Esophagus squamous epithelium (tissue), 5 donors: ENCODE measurements at regions not wholly inside any gene's neighbourhood (a gene's known extent, or its start where the extent isn't known, plus 50 kb on each side); places are given as distances from the start of the nearest gene placed in this dataset.

ENCODE experiments used
- DNase-seq: peaks from one replicate; lab custom pipeline; 2025; lab: John Stamatoyannopoulos, UW
- H3K27ac ChIP-seq, 4 donors: fragments of 200-600 bp; sonication (generic); one replicate each; pipeline ENCODE4 v1.5.1; 2016 to 2019; ENCODE audit warnings: mild to moderate bottlenecking in 1 of 4
- H3K27me3 ChIP-seq, 4 donors: fragments of 200-600 bp; sonication (generic); 1 replicate in 3 of 4; 2 replicates in 1 of 4; pipeline versions ENCODE4 v1.5.1 to v1.6.0; 2017 to 2021; ENCODE audit warnings: antibody characterized with exemption in 1 of 4
- H3K36me3 ChIP-seq, 3 donors: fragments of 200-600 bp; sonication (generic); one replicate each; pipeline ENCODE4 v1.5.1; 2016 to 2019
- H3K4me1 ChIP-seq, 3 donors: fragments of 200-600 bp; sonication (generic); one replicate each; pipeline ENCODE4 v1.5.1; 2017 to 2019
- H3K4me3 ChIP-seq, 4 donors: fragments of 200-600 bp; sonication (generic); 1 replicate in 3 of 4; 2 replicates in 1 of 4; pipeline ENCODE4 v1.5.1; 2016 to 2019; ENCODE audit warnings: mild to moderate bottlenecking in 2 of 4, moderate library complexity in 1 of 4
- H3K9me3 ChIP-seq, 3 donors: fragments of 200-600 bp; sonication (generic); one replicate each; pipeline ENCODE4 v1.5.1; 2016 to 2019
- POLR2A ChIP-seq, 4 donors: fragments of 450-650 bp; IDR thresholded peaks; one replicate each; pipeline ENCODE4 v1.6.1; 2017; ENCODE audit warnings: antibody characterized with exemption in 4 of 4, mild to moderate bottlenecking in 4 of 4, moderate library complexity in 3 of 4
- WGBS, 2 donors: methylation state at CpG; one replicate each; pipeline ENCODE4 v1.1.5; 2018; 5-methylcytosine and 5-hydroxymethylcytosine counted together
- intact Hi-C: fragments of 100-400 bp; cut with DNase I; formaldehyde crosslinking; loops from one replicate; pipeline ENCODE4 v1.15.0; 2022
- TF ChIP-seq, protein P1 (sequence below), 6 experiments: fragments of 450-650 bp in 4 of 6; fragments of 200-600 bp in 2 of 6; sonication (generic) in 2 of 6; IDR thresholded peaks; one replicate each; pipeline ENCODE4 v1.5.1; 2016 to 2019; ENCODE audit warnings: antibody characterized with exemption in 6 of 6, mild to moderate bottlenecking in 4 of 6, moderate library complexity in 4 of 6
- donor health status: DM: yes; HTN: yes; CAD: no.

DNA sequence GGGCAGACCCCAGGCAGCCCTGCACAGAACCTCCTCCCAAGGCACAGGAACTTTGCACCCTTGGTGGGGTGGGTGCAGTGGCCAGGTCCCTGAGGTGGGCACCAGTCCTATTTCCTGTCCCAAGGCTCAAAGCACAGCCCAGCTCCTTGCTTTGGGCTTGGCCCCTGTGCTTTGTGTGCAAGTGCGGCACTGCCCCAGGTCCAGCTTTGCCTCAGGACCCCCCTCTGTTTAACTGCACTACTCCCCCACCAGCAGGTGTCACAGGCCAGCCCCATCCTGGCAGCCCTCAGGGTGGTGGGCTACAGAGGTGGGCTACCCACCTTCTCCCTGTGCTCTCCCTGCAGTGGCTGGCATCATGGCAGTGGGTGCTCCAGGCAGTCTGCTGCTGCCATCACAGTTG lies 2469.0 kb downstream of the PCDH7 start:
- TF ChIP-seq POLR2A (IDR thresholded peaks at IDR 0.05), result no peak
- TF ChIP-seq, protein P1, sequence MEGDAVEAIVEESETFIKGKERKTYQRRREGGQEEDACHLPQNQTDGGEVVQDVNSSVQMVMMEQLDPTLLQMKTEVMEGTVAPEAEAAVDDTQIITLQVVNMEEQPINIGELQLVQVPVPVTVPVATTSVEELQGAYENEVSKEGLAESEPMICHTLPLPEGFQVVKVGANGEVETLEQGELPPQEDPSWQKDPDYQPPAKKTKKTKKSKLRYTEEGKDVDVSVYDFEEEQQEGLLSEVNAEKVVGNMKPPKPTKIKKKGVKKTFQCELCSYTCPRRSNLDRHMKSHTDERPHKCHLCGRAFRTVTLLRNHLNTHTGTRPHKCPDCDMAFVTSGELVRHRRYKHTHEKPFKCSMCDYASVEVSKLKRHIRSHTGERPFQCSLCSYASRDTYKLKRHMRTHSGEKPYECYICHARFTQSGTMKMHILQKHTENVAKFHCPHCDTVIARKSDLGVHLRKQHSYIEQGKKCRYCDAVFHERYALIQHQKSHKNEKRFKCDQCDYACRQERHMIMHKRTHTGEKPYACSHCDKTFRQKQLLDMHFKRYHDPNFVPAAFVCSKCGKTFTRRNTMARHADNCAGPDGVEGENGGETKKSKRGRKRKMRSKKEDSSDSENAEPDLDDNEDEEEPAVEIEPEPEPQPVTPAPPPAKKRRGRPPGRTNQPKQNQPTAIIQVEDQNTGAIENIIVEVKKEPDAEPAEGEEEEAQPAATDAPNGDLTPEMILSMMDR (IDR thresholded peaks at IDR 0.05), result no peak
- no peak for DNase-seq
- WGBS, 2 donors, result 100% methylated on average over 1 of the region's 1 CpG; no CpG with 5 or more reads in 1 of the 2 donors
- no peak overlapping the region for H3K4me3 ChIP-seq
- H3K9me3 ChIP-seq, result no peaks in the 10 kb centered on the region
- intact Hi-C loops, result no loop called here
- H3K27ac ChIP-seq, result no peak overlapping the region
- no peaks in the 10 kb centered on the region for H3K27me3 ChIP-seq
- no peaks in the 10 kb centered on the region for H3K4me1 ChIP-seq
- H3K36me3 ChIP-seq, result no peaks in the 10 kb centered on the region

DNA sequence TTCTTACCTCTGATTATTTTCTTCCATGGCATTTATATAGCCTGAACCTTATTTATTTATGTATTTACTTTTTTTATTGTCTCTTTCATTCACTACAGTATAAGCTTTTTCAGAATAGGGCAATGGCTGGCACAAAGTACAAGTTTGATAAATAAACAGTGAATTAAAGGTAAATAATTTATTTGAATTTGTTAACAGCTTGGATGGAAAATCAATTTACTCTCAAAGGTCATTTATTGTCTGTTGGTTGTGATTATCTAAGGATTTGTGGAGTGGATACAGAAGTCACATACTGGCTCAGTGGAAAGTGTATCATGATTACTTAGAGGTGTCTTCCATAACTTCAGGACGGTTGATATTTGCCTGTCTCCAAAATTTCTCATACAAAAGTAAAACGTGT lies 2472.9 kb downstream of the PCDH7 start:
- DNase-seq, result no peak
- H3K27ac ChIP-seq, result no peak overlapping the region
- H3K4me1 ChIP-seq, result no peaks in the 10 kb centered on the region
- no peaks in the 10 kb centered on the region for H3K27me3 ChIP-seq
- H3K9me3 ChIP-seq, result no peaks in the 10 kb centered on the region
- H3K36me3 ChIP-seq, result no peaks in the 10 kb centered on the region
- 69 to 70% methylated on average over 2 of the region's 2 CpGs for WGBS, 2 donors
- no peak overlapping the region for H3K4me3 ChIP-seq
- intact Hi-C loops, result no loop called here
- TF ChIP-seq POLR2A (IDR thresholded peaks at IDR 0.05), result no peak
- TF ChIP-seq, protein P1 (IDR thresholded peaks at IDR 0.05), result no peak

DNA sequence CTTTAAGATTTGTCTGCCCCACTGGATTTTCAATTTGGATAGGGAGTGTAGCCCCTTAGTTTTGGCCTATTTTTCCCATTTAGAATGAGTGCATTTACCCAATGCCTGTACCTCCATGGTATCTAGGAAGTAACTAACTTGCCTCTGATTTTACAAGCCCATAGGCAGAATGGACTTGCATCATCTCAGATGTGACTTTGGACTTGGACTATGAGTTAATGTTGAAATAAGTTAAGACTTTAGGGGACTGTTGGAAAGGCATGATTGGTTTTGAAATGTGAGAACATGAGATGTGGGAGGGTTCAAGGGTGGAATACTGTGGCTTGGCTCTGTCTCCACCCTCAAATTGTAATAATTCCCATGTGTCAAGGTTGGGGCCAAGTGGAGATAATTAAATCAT lies 2480.2 kb downstream of the PCDH7 start:
- Histone ChIP-seq H3K36me3 (no peaks in the 10 kb centered on the region), H3K9me3 (peaks cover 0 to 6% (median 0%) of the 10 kb centered on the region in 3 donors), H3K27ac (no peak overlapping the region), H3K4me1 (no peaks in the 10 kb centered on the region), H3K27me3 (no peaks in the 10 kb centered on the region), H3K4me3 (no peak overlapping the region)
- intact Hi-C loops, result no loop called here
- no peak for TF ChIP-seq POLR2A (IDR thresholded peaks at IDR 0.05)
- TF ChIP-seq, protein P1 (IDR thresholded peaks at IDR 0.05), result no peak
- DNase-seq, result no peak

DNA sequence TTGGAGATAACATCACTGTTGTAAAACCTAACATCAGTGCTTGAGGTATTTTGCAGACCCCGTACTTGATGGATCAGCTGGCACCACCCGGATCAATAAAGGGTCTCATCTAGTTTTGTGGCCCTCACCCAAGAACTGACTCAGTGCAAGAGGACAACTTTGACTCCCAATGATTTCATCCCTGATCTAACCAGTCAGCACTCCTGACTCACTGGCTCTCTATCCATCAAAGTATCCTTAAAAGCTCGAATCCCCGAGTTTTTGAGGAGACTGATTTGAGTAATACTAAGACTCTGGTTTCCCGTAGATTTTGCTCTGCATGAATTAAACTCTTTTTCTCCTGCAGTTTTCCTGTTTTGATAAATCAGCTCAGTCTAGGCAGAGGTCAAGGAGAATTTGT lies 2498.1 kb downstream of the PCDH7 start:
- intact Hi-C loops, result no loop called here
- 58 to 61% methylated on average over 5 of the region's 5 CpGs for WGBS, 2 donors
- no peak overlapping the region for H3K27ac ChIP-seq
- H3K4me1 ChIP-seq, result no peaks in the 10 kb centered on the region
- no peaks in the 10 kb centered on the region for H3K9me3 ChIP-seq
- no peaks in the 10 kb centered on the region for H3K27me3 ChIP-seq
- no peak for DNase-seq
- TF ChIP-seq POLR2A (IDR thresholded peaks at IDR 0.05), result no peak
- TF ChIP-seq, protein P1 (IDR thresholded peaks at IDR 0.05), result no peak
- no peak overlapping the region for H3K4me3 ChIP-seq
- H3K36me3 ChIP-seq, result no peaks in the 10 kb centered on the region

DNA sequence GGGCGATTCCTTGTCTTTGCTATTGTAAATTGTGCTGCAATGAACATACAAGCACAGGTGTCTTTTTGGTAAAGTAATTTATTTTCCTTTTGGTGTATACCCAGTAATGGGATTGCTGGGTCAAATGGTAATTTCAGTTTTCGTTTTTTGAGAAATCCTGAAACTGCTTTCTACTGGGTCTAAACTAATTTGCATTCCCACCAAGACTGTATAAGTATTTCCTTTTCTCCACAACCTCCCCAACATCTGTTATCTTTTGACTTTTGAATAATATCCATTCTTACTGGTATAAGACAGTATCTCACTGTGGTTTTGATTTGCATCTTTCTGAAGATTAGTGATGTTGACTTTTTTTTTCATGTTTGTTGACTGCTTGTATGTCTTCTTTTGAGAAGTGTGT lies 2506.0 kb downstream of the PCDH7 start:
- H3K27me3 ChIP-seq, result no peaks in the 10 kb centered on the region
- WGBS, 2 donors, result 42 to 52% methylated on average over 2 of the region's 2 CpGs
- DNase-seq, result no peak
- TF ChIP-seq POLR2A (IDR thresholded peaks at IDR 0.05), result no peak
- TF ChIP-seq, protein P1 (IDR thresholded peaks at IDR 0.05), result no peak
- no peaks in the 10 kb centered on the region for H3K9me3 ChIP-seq
- H3K36me3 ChIP-seq, result no peaks in the 10 kb centered on the region
- intact Hi-C loops, result no loop called here
- H3K27ac ChIP-seq, result no peak overlapping the region
- no peaks in the 10 kb centered on the region for H3K4me1 ChIP-seq
- no peak overlapping the region for H3K4me3 ChIP-seq
